ENCODE measurements at regions not wholly inside any gene's neighbourhood (a gene's known extent, or its start where the extent isn't known, plus 50 kb on each side); places are given as distances from the start of the nearest gene placed in this dataset.
"Not testable (repeated sequence)": the region's sequence is repeated elsewhere in the genome, so short reads cannot be mapped to it uniquely, and the experiment has no call there.

GRCh38 chr10:2620827-2621521 lies 446.4 kb upstream of the PFKP start:
- ATAC-seq = no peak

DNA sequence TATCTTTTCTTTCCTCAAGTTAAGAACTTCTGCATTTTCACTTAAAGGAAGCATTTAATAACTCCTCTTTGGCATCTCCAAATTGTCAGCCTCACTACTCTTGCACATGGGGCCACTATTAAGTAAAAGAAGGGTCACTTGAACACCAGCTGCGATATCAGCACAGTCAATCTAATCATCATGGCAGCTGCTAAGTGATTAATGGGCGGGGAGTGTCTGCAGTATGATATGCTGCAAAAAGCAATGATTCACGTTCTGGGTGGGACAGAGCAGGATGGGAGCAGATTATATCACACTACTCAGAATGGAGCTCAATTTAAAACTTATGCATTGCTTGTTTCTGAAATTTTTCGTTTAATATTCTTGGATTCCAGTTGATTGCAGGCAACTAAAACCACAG lies 447.4 kb upstream of the PFKP start:
- no peak for ATAC-seq

DNA sequence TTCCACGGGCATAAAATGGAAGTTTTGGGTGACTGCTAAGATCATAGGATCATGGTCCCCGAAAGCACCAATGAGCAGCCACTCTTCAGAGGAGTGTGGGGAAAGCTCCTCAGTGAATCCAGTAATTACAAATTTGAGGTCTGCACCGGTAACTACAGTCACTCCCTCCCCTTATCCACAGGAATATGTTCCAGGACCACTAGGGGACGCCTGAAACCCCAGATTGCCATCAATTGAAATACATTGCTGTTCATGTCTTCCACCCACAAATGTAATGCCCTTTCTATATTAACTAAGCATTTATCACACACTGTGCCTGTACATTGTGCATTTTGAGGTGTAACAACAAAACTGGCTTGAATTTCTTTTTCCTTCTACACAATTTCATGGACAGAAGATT lies 447.9 kb upstream of the PFKP start:
- no peak for ATAC-seq

DNA sequence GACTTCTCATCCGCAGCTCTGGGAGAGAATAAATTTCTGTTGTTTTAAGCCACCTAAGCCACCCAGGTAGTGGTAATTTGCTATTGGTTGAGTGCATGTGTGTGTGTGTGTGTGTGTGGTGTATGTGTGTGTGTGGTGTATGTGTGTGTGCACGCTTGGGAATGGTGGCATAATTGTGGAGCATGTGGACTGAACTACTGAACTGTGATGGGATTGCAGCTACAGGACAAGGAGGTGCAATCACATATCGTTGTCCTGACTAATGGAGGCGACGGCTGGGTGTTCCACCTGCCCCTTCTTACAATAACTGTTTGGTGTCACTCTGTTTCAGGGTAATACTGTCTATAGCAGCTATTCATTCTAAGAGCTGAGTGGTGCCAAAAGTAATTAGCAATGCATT lies 448.7 kb upstream of the PFKP start:
- no peak for ATAC-seq

DNA sequence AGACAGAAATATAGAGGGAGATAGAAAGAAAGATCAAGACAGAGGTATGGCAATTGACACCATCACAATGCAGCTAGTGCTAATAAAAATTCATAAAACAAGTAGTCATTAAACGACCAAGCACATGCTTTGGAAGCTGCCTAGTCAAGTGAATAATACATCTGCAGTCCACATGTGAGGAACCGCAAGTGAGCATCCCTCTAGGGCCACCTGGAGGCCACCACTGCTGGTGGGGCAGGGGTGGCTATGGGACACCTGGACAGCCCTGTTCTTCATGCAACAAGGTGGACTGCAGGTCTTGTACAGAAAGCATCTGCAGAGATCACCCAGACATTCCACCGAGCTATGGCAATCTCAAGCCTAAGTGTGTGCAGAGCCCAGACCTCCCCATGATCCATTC lies 451.1 kb upstream of the PFKP start:
- ATAC-seq = no peak

DNA sequence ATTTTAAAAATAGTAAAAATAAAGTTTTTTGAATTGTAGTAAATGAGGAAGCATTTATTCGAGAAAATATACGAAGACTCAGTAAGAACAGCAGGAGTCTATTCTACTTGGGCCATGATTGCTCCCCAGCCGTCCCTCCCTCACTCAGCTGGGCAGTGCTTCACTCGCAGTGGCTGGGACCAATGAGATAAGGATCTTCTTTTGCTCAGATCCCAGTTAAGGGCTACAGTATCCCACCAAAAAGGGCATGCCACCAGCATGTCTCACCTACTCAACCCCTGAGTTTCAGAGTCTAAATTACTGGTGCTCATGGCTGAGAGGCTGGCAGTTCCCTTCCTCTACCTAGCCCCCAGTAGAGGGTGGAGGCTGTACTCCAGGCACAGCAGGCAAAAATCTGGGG lies 455.7 kb upstream of the PFKP start:
- no peak for ATAC-seq

DNA sequence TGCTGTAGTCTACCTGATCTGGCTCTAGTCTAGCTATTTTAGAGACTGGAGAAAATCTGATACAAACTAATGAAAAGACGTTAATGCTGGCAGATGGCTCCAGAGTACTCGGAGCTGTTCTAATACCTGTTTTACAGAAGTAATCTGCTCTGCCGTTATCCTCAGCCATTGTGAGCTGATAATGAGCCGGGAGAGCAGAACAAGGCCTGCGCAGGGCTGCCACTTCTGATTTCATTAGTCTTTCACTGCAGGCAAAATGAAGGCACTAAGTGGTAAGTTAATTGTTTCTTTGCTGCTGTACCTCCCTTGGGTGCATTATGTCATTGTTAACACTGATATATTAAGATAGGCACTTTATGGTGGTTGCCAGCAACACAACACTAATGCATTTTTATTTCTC lies 456.4 kb upstream of the PFKP start:
- no peak for ATAC-seq

DNA sequence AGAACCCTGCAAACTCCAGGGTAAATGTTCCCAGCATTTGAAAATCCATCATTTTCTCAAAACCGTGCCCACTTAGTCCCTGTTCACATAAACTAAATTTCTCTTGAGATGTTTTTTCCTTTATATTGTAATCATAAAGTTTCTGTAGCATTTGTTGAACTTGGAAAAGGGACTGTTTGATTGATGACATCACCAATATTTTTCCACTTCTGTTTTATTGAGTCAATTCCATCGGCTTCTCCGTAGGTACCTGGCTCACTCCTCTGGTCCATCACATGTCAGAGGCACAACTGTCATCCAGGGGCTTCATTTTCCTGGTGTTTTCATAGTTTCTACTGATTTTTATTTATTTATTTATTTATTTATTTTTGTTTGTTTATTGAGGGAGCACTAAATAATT lies 462.5 kb upstream of the PFKP start:
- ATAC-seq = no peak

DNA sequence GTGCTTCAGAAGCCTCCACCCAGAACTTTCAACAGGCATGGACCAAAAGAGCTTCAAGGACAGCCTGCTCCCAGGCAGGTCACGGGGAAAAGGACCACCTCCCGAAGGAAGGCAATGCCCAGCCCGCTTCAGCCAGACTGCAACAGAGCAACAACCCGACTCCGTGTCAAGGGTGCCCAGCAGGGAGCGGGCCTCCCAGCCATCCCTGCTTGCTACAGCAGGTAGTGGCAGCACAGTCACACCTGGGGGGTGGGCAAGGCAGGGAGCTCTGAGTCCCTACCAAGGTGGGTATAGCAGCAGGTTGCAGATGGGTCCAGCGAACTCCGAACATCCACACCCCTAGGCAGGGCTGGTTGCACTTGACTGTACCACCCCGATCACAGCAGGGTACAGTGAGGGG lies 467.8 kb upstream of the PFKP start:
- no peak for ATAC-seq

DNA sequence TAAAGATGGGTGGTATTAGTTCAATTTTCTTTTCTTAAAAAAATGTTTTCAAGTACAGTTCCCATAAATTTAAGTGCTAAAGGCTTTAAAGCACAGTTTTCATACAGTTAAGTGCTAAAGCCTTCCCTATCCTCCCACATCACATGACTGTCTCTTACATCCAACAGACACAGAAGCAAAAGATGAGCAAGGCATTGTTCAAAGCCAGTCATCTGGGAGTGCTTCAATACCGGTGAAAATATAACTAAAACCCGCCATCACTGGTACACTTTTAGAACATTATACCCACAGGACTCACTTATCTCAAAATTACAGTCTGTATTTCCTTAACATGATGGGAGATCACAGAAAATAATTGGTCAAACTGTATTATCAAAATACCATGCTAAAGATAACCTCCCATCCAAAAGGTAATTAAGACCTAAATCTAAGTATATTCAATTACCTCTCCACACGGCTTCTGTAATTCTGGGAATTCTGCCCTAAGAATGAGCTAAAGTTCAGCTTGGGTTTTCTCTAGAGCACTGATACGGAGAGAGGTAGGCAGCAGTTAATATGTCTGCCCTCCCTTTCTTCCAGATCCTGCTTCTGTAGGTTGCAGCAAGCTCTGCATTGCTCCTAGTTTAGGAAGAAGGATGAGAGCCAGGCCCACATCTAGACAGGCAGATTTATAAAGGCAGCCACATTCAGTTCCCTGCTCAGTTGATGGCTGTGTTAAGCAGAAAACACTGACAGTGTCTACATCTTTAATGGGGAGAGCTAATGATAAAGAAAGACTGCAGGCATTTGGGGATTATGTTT lies 474.8 kb upstream of the PFKP start:
- no peak for ATAC-seq

DNA sequence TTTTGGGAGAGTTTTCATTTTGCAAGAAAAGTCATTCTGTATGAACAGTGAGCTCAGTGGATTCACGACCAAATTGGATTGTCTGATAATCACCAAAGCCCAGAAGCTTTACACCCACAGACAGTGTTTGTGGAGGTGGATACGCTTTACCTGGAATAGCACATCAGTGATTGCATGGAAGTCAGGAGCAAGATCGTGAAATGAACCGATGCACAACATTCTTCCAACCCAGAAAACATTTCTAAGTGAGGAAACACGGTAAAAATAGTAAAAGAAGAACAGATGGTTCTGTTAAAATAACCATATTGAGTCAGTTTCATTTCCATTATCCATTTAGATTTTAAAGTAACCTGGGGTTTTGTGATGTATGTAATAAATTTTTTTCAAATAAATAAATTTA lies 478.2 kb upstream of the PFKP start:
- no peak for ATAC-seq

- ATAC-seq = no peak
Observed at GRCh38 chr10:2584385-2584784, 483.0 kb upstream of the PFKP start.

GRCh38 chr10:2576892-2577291 lies 490.5 kb upstream of the PFKP start:
- no peak for ATAC-seq

- ATAC-seq = no peak
Observed at GRCh38 chr10:2575460-2575859, 491.9 kb upstream of the PFKP start.

DNA sequence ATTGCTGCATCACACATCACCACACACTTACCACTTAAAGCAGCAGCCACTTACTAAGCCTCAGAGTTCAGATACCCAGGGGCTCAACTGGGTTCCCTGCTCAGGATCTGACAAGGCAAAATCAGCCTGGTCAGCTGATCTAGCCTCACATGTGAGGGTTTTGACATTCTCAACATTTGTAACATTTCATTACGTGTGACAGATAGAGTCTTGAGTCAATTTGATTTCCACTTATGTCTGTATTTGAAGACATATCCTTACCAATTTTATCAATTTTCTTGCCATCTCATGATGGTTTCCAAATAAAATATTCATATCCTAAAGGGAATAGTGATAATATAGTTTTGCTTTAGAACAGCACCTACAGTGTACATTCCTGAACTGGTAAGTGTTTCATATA lies 494.7 kb upstream of the PFKP start:
- ATAC-seq = no peak

DNA sequence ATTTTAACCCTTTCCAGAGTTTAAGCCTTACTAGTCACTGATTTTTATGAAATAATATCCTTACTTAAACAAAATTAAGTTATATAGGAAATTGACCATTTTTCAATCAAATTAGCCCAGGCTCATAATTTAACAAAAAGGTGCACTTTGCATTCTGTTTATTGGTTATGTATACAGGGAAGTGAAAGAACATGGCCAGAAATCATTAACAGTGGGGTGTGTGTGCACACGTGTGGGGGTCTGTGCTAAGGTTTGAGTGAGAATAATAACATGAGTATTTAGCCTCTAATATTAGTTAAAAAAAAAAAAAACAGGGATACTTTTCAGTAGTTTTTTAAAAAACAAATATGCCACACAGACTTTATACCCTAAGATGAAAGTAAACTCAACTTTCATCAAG lies 510.5 kb upstream of the PFKP start:
- no peak for ATAC-seq

- no peak for ATAC-seq
Observed at GRCh38 chr10:2548071-2548470, 519.3 kb upstream of the PFKP start.

DNA sequence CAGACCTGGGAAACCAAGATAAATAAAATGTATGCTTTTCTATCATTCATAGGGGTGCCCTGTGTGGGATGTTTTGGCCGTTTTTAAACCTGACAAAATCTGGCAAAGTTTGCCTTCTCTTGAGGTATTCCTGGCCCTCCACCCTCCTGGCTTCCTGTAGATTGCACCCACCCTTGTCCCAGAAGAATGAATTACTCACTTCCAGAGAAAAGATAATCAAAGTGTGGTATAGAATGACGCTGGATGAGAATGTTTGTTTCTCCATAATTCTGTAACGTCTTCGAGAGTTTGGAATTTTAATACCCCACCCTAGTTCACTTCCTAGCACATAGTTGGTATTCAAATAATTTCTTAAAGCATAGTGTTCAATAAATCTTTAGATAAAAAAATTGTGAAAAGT lies 519.7 kb upstream of the PFKP start:
- ATAC-seq = no peak

- not testable (repeated sequence) for ATAC-seq
Observed at GRCh38 chr10:2546894-2547293, 520.5 kb upstream of the PFKP start.

- no peak for ATAC-seq
Observed at GRCh38 chr10:2543974-2544373, 523.4 kb upstream of the PFKP start.

DNA sequence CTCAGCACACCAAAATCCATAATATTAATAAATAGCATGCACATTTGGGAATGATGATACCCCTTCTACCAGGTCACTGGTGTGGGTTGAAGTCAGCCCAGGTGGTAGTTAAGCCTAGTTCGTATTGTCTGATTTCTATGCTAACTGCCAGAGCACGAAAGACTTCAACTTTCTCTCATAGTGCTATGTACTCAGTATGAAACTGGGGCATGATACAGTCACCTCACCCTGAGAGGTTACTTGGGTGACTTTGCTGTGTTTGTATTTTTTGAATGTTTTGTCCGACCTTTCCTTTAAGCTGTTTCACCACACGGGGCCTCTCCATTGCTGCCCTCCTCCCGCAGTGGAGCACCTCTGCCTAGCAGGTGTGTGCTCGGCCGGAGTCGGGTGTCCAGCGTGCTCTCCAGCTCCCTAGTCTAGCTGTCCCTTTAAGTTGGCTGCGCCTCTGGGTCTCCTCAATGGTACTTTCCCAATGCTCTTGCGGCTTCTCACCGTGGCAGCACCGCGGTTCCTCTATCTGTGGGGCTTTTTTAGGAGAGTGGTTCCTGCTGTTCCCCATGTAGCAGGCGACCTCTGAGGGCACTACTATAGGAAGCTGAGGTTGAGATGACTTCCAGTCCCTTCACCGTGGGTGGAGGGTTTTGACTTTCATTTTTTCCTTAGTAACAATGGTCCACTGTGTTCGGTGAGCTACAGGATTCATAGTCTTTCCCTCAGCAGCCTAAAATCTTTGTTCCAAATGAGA lies 524.0 kb upstream of the PFKP start:
- ATAC-seq = no peak

DNA sequence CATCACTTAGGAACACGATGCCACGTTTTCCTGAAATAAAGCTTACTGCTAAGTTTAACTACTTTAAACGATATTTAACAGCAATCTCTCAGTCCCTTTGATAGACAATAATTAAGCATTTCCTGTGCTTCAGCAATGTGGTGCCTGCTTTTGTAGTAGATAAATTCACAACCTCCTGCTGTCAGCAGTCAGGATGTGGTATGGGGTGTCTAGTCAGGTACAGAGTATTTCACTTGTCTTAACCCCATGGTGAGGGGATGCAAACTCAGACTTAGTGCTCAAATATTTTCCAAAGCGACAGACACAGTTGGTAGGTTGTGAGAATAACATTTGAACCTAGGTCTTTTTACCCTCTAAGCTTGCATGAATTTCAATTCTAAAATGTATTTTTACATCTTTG lies 526.2 kb upstream of the PFKP start:
- no peak for ATAC-seq

DNA sequence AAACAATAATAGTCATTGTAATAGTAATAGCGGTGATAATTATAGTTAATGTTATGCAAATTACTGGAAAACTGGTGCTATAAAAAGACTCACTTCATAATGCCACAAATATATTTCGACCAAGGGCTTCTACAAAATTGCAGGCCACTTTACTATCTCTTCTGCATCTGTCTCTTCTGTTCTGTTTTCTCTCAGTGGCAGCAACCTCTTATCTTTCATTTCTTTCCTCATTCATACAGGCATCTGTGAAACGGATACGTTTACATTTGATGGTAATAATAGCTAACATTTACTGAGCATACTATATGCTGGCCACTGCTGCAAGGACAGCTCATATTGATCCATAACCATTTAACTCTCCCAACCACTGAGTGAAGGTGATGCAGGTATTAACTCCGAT lies 537.4 kb upstream of the PFKP start:
- ATAC-seq = no peak

DNA sequence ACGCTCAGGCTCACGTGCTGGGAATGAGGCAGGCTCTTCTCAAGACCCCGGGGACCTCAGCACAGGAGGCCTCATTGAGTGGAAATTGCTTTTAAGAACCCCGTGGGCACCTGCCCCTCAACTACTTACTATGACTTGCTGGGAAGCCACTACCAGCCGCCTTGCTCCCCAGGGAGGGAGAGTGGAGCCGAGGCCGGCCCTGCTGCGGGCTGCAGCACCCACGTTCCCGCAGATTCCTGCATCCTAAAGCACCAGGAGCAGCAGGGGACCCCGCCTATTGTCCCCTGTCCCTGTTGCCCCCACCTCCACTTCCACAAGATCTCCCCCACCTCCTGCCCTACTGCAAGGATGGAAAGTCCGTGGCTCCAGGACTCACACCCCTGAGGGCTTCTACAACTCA lies 541.6 kb upstream of the PFKP start:
- ATAC-seq = no peak

Measured in esophagus mucosa (tissue), 1 donor.